ENCODE measurements at regions not wholly inside any gene's neighbourhood (a gene's known extent, or its start where the extent isn't known, plus 50 kb on each side); places are given as distances from the start of the nearest gene placed in this dataset.

- TF ChIP-seq ZNF473 (tag by site-specific recombination; IDR thresholded peaks at IDR 0.05) (no peak), ZFP69B (tag by site-specific recombination; IDR thresholded peaks at IDR 0.05) (no peak), ZNF571 (tag by site-specific recombination; IDR thresholded peaks at IDR 0.05) (no peak), ZNF19 (tag by site-specific recombination; IDR thresholded peaks at IDR 0.05; ENCODE audit: low read depth) (no peak)
Observed at GRCh38 chr13:28568286-28568685, 73.4 kb upstream of the FLT1 start (continued).

DNA sequence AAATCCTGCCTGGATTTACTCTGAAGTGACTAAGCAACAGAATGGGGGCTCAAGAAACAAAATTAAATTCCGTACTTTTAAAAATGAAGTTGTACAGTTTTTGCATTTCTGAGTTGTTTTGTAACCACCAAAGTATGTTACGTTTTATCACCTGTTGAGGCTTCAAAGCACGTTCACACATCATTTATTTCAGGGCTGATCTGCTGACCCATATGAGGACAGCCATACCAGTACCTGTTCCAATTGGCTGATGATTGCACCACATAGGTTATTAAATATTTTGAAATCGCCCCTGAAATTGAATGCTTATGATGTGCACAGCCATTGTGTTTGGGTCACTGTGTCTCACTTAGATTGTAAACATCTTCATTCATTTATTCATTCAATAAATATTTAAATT is 72.0 kb upstream of the FLT1 start:
- ChIA-PET CTCF (no interaction called here), POLR2A (no interaction called here)
- TF ChIP-seq ZNF514 (tag by site-specific recombination; IDR thresholded peaks at IDR 0.05) (no peak), ZBTB17 (tag by site-specific recombination; IDR thresholded peaks at IDR 0.05) (no peak), HOXD13 (CRISPR knock-in tag; IDR thresholded peaks at IDR 0.05; ENCODE audit: borderline replicate concordance) (no peak), ZNF76 (tag by site-specific recombination; IDR thresholded peaks at IDR 0.05; ENCODE audit: borderline replicate concordance, low read depth) (no peak), ZNF777 (tag by site-specific recombination; IDR thresholded peaks at IDR 0.05; ENCODE audit: borderline replicate concordance) (no peak), CTCF (tag by site-specific recombination; IDR thresholded peaks at IDR 0.05) (no peak), ZNF600 (tag by site-specific recombination; IDR thresholded peaks at IDR 0.05) (no peak), ZNF785 (tag by site-specific recombination; IDR thresholded peaks at IDR 0.05) (no peak), ZFP3 (tag by site-specific recombination; IDR thresholded peaks at IDR 0.05; ENCODE audit: low read depth) (no peak), ZNF324 (tag by site-specific recombination; IDR thresholded peaks at IDR 0.05) (no peak), ZEB2 (tag by site-specific recombination; IDR thresholded peaks at IDR 0.05) (no peak), ZNF670 (tag by site-specific recombination; IDR thresholded peaks at IDR 0.05; ENCODE audit: low read depth) (no peak), KLF10 (tag by site-specific recombination; IDR thresholded peaks at IDR 0.05) (no peak), ZNF677 (tag by site-specific recombination; IDR thresholded peaks at IDR 0.05) (no peak), ZNF341 (tag by site-specific recombination; IDR thresholded peaks at IDR 0.05; ENCODE audit: low read depth) (no peak)
- no peak overlapping the region for H3K4me3 ChIP-seq (ENCODE audit: low read depth, low read length)
- H3K36me3 ChIP-seq (ENCODE audit: control insufficient read depth in 2 of 2, insufficient read depth in 1 of 2, low read length in 2 of 2): no peaks in the 10 kb centered on the region
- H3K27ac ChIP-seq (ENCODE audit: extremely low read depth, low read depth, low read length): no peak overlapping the region
- no peaks in the 10 kb centered on the region for H3K4me1 ChIP-seq (ENCODE audit: control insufficient read depth, insufficient read depth, low read length)
- H3K9me3 ChIP-seq (ENCODE audit: control insufficient read depth, insufficient read depth, low read depth, low read length): no peaks in the 10 kb centered on the region

DNA sequence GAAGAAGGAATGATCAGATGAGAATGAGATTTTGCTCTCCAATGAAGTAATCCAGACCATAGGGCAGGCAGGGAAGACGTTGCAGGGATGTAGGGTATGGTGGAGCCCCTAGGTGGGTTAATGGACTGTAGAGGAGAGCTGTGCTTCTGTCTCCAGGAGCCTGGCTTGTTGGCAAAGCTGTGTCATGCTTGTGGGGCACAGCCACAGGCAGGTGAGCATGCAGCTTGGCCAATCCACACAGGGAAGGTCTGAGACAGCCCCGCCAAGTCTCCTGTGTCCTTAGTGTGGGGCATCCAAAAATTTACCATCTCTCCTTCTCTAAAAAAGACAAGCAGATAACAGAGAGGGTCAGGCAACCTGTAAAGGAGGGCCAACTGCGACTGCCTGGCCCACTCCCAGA is 71.4 kb upstream of the FLT1 start:
- H3K4me1 ChIP-seq (ENCODE audit: control insufficient read depth, insufficient read depth, low read length): no peaks in the 10 kb centered on the region
- POLR2A ChIA-PET: no interaction called here
- H3K9me3 ChIP-seq (ENCODE audit: control insufficient read depth, insufficient read depth, low read depth, low read length): no peaks in the 10 kb centered on the region
- TF ChIP-seq ZNF621 (tag by site-specific recombination; IDR thresholded peaks at IDR 0.05) (no peak), ZNF658 (tag by site-specific recombination; IDR thresholded peaks at IDR 0.05) (no peak)
- no peak overlapping the region for H3K4me3 ChIP-seq (ENCODE audit: low read depth, low read length)
- H3K36me3 ChIP-seq (ENCODE audit: control insufficient read depth in 2 of 2, insufficient read depth in 1 of 2, low read length in 2 of 2): no peaks in the 10 kb centered on the region
- no peak overlapping the region for H3K27ac ChIP-seq (ENCODE audit: extremely low read depth, low read depth, low read length)
- CTCF ChIA-PET: no interaction called here

DNA sequence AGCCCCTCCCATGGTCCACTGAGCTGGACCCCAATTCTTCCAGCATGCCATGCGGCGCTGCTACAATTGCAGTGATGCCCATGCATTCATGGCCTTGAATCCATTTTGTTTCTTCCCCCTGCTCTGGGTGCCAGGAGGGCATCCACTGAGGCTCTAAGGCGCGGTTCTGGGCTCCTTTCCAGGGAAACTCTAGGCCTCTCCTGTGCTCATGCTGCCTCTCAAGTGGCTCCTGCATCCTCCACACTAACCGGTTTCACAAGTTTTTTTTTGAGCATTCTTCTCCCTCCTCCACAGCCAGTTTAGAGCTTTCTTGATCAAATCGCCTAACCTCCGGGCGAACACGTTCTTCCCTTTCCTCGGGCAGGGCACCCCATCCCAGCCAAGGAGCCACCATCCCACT is 69.1 kb upstream of the FLT1 start:
- no peak overlapping the region for H3K27ac ChIP-seq (ENCODE audit: extremely low read depth, low read depth, low read length)
- ChIA-PET CTCF (interaction anchor here (0.6 kb wide), 1 partner anchor 60 kb away, joined by 4 read pairs; no protein-coding TSS in a partner anchor), POLR2A (no interaction called here)
- TF ChIP-seq ZNF791 (tag by site-specific recombination; IDR thresholded peaks at IDR 0.05) (no peak), PRDM1 (tag by site-specific recombination; IDR thresholded peaks at IDR 0.05) (no peak), ZNF394 (tag by site-specific recombination; IDR thresholded peaks at IDR 0.05; ENCODE audit: borderline replicate concordance) (no peak), IKZF3 (tag by site-specific recombination; IDR thresholded peaks at IDR 0.05) (no peak), ZNF670 (tag by site-specific recombination; IDR thresholded peaks at IDR 0.05; ENCODE audit: low read depth) (no peak)
- TF ChIP-seq, protein P1, sequence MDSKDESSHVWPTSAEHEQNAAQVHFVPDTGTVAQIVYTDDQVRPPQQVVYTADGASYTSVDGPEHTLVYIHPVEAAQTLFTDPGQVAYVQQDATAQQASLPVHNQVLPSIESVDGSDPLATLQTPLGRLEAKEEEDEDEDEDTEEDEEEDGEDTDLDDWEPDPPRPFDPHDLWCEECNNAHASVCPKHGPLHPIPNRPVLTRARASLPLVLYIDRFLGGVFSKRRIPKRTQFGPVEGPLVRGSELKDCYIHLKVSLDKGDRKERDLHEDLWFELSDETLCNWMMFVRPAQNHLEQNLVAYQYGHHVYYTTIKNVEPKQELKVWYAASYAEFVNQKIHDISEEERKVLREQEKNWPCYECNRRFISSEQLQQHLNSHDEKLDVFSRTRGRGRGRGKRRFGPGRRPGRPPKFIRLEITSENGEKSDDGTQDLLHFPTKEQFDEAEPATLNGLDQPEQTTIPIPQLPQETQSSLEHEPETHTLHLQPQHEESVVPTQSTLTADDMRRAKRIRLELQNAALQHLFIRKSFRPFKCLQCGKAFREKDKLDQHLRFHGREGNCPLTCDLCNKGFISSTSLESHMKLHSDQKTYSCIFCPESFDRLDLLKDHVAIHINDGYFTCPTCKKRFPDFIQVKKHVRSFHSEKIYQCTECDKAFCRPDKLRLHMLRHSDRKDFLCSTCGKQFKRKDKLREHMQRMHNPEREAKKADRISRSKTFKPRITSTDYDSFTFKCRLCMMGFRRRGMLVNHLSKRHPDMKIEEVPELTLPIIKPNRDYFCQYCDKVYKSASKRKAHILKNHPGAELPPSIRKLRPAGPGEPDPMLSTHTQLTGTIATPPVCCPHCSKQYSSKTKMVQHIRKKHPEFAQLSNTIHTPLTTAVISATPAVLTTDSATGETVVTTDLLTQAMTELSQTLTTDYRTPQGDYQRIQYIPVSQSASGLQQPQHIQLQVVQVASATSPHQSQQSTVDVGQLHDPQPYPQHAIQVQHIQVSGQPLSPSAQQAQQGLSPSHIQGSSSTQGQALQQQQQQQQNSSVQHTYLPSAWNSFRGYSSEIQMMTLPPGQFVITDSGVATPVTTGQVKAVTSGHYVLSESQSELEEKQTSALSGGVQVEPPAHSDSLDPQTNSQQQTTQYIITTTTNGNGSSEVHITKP (tag by site-specific recombination; IDR thresholded peaks at IDR 0.05): no peak

More for the DNA sequence above, 69.1 kb upstream of the FLT1 start:
- Histone ChIP-seq H3K36me3 (ENCODE audit: control insufficient read depth in 2 of 2, insufficient read depth in 1 of 2, low read length in 2 of 2) (no peaks in the 10 kb centered on the region), H3K4me1 (ENCODE audit: control insufficient read depth, insufficient read depth, low read length) (no peaks in the 10 kb centered on the region), H3K9me3 (ENCODE audit: control insufficient read depth, insufficient read depth, low read depth, low read length) (no peaks in the 10 kb centered on the region), H3K4me3 (ENCODE audit: low read depth, low read length) (no peak overlapping the region)

All from HEK293 (cell line).